Breast epithelium (tissue), 4 donors: ENCODE measurements at regions not wholly inside any gene's neighbourhood (a gene's known extent, or its start where the extent isn't known, plus 50 kb on each side); places are given as distances from the start of the nearest gene placed in this dataset.

Experiments
- DNase-seq, 2 donors: peaks; one replicate each; pipeline ENCODE4 v3.0.0-alpha.2; 2019; ENCODE audit warnings: low spot score in 2 of 2
- H3K27ac ChIP-seq, 2 donors: fragments of 200-600 bp; sonication (generic) in 1 of 2; one replicate each; pipeline ENCODE4 v1.5.1; 2016 to 2019; ENCODE audit warnings: mild to moderate bottlenecking in 1 of 2
- H3K27me3 ChIP-seq, 2 donors: fragments of 200-600 bp; sonication (generic) in 1 of 2; one replicate each; pipeline versions ENCODE4 v1.5.1 to v1.6.0; 2017 to 2019; ENCODE audit warnings: control low read depth in 1 of 2, mild to moderate bottlenecking in 1 of 2
- H3K36me3 ChIP-seq: fragments of 200-600 bp; one replicate; pipeline ENCODE4 v1.5.1; 2019
- H3K4me1 ChIP-seq, 2 donors: fragments of 200-600 bp; sonication (generic); one replicate each; pipeline ENCODE4 v1.5.1; 2016 to 2019; ENCODE audit warnings: control low read depth in 1 of 2
- H3K4me3 ChIP-seq, 3 donors: fragments of 200-600 bp; sonication (generic); 1 replicate in 2 of 3; 2 replicates in 1 of 3; pipeline ENCODE4 v1.5.1; 2016 to 2019; ENCODE audit warnings: mild to moderate bottlenecking in 3 of 3, moderate library complexity in 2 of 3
- H3K9me3 ChIP-seq, 2 donors: fragments of 200-600 bp; sonication (generic) in 1 of 2; one replicate each; pipeline ENCODE4 v1.5.1; 2016 to 2019; ENCODE audit warnings: control low read depth in 1 of 2
- CTCF ChIP-seq, 3 donors: fragments of 450-650 bp; IDR thresholded peaks; one replicate each; pipeline ENCODE4 v1.5.1; 2016 to 2017; ENCODE audit warnings: antibody characterized with exemption in 3 of 3, mild to moderate bottlenecking in 3 of 3, moderate library complexity in 3 of 3
- POLR2A ChIP-seq: fragments of 450-650 bp; IDR thresholded peaks from one replicate; pipeline ENCODE4 v1.6.1; 2016; ENCODE audit warnings: antibody characterized with exemption, mild to moderate bottlenecking, moderate library complexity
- POLR2AphosphoS5 ChIP-seq, 3 donors: sonication (generic); formaldehyde crosslinking; IDR thresholded peaks; one replicate each; pipeline ENCODE4 v1.6.1; 2017; ENCODE audit warnings: antibody characterized with exemption in 3 of 3
- intact Hi-C: fragments of 100-400 bp; cut with DNase I; formaldehyde crosslinking; loops from one replicate; pipeline ENCODE4 v1.15.1; 2023; ENCODE audit warnings: low total_unique reads

- H3K27ac ChIP-seq: no peak overlapping the region
- intact Hi-C loops: no loop called here
- peaks cover 0 to 3% of the 10 kb centered on the region in 2 donors for H3K4me1 ChIP-seq
- TF ChIP-seq POLR2A (no peak), CTCF (IDR thresholded peaks at IDR 0.05) (no peak), POLR2AphosphoS5 (IDR thresholded peaks at IDR 0.05) (no peak)
- no peaks in the 10 kb centered on the region for H3K36me3 ChIP-seq
- no peaks in the 10 kb centered on the region for H3K9me3 ChIP-seq
- no peaks in the 10 kb centered on the region for H3K27me3 ChIP-seq
- no peak overlapping the region for H3K4me3 ChIP-seq
- no peak for DNase-seq
These were observed 191.0 kb downstream of the MIAT start for GRCh38 chr22:26848244-26848920.

DNA sequence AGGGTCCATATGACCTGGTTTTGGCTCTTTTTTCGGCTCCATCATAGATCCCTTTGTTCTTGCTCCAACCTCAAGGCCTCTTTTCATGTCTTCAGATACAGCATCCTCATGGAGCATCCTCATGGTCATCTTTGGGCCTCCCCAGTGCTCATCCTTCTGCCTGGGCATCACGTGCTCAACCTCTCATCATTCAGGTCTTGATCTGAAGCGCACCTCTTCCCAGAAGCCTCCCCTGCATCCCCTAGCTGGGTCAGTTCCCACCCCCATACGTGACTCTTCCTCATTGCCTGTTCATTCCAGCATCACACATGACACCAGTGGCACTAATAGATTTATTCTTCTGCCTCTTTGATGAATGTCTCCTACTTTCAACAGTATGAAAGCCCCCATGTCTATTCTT, 192.2 kb downstream of the MIAT start:
- no peaks in the 10 kb centered on the region for H3K9me3 ChIP-seq
- intact Hi-C loops: no loop called here
- TF ChIP-seq POLR2AphosphoS5 (IDR thresholded peaks at IDR 0.05): no peak
- no peak for TF ChIP-seq POLR2A
- no peak for TF ChIP-seq CTCF (IDR thresholded peaks at IDR 0.05)
- DNase-seq: no peak
- H3K27ac ChIP-seq: no peak overlapping the region
- H3K36me3 ChIP-seq: no peaks in the 10 kb centered on the region
- no peak overlapping the region for H3K4me3 ChIP-seq
- H3K4me1 ChIP-seq: peaks cover 0 to 3% of the 10 kb centered on the region in 2 donors
- H3K27me3 ChIP-seq: no peaks in the 10 kb centered on the region

- no peak overlapping the region for H3K27ac ChIP-seq
- no peaks in the 10 kb centered on the region for H3K36me3 ChIP-seq
- no peaks in the 10 kb centered on the region for H3K27me3 ChIP-seq
- no peak for DNase-seq
- H3K4me1 ChIP-seq: no peaks in the 10 kb centered on the region
- H3K9me3 ChIP-seq: no peaks in the 10 kb centered on the region
- TF ChIP-seq POLR2A: no peak
- no peak for TF ChIP-seq CTCF (IDR thresholded peaks at IDR 0.05)
- TF ChIP-seq POLR2AphosphoS5 (IDR thresholded peaks at IDR 0.05): no peak
- H3K4me3 ChIP-seq: no peak overlapping the region
- intact Hi-C loops: no loop called here
These were observed 193.7 kb downstream of the MIAT start for GRCh38 chr22:26851125-26851524.

GRCh38 chr22:26852176-26852575, 194.8 kb downstream of the MIAT start:
- H3K36me3 ChIP-seq: no peaks in the 10 kb centered on the region
- no peaks in the 10 kb centered on the region for H3K9me3 ChIP-seq
- no peak overlapping the region for H3K4me3 ChIP-seq
- H3K4me1 ChIP-seq: no peaks in the 10 kb centered on the region
- no peak overlapping the region for H3K27ac ChIP-seq
- intact Hi-C loops: no loop called here
- no peaks in the 10 kb centered on the region for H3K27me3 ChIP-seq
- TF ChIP-seq POLR2A (no peak), CTCF (IDR thresholded peaks at IDR 0.05) (no peak), POLR2AphosphoS5 (IDR thresholded peaks at IDR 0.05) (no peak)
- DNase-seq: no peak

GRCh38 chr22:26853071-26853470, 195.7 kb downstream of the MIAT start:
- H3K4me3 ChIP-seq: no peak overlapping the region
- no peaks in the 10 kb centered on the region for H3K36me3 ChIP-seq
- no peaks in the 10 kb centered on the region for H3K4me1 ChIP-seq
- intact Hi-C loops: no loop called here
- TF ChIP-seq POLR2A (no peak), POLR2AphosphoS5 (IDR thresholded peaks at IDR 0.05) (no peak), CTCF (IDR thresholded peaks at IDR 0.05) (no peak)
- no peaks in the 10 kb centered on the region for H3K27me3 ChIP-seq
- H3K9me3 ChIP-seq: no peaks in the 10 kb centered on the region
- no peak overlapping the region for H3K27ac ChIP-seq
- no peak for DNase-seq
